ENCODE measurements at regions not wholly inside any gene's neighbourhood (a gene's known extent, or its start where the extent isn't known, plus 50 kb on each side); places are given as distances from the start of the nearest gene placed in this dataset.

GRCh38 chr3:72606005-72606800 lies 242.0 kb downstream of the SHQ1 start:
- Histone ChIP-seq H3K4me2 (ENCODE audit: low read depth, low read length, poor library complexity, severe bottlenecking) (no peak overlapping the region), H3K36me3 (ENCODE audit: low read length) (no peaks in the 10 kb centered on the region), H3K27me3 (ENCODE audit: low read length) (no peaks in the 10 kb centered on the region), H3K9me2 (replicated peaks; ENCODE audit: insufficient read depth, low read length) (no peaks in the 10 kb centered on the region), H2AFZ (ENCODE audit: low read depth, low read length, severe bottlenecking) (no peak overlapping the region), H3K27ac (ENCODE audit: low read depth, low read length) (no peak overlapping the region), H3F3A (ENCODE audit: insufficient read depth) (no peaks in the 10 kb centered on the region), H3K79me2 (ENCODE audit: insufficient read depth, low read length) (no peaks in the 10 kb centered on the region), H3K9me3 (ENCODE audit: insufficient read depth, low read length) (no peaks in the 10 kb centered on the region), H4K20me1 (ENCODE audit: low read depth, low read length) (no peaks in the 10 kb centered on the region), H3K9ac (ENCODE audit: low read length) (no peak overlapping the region), H3K4me3 (ENCODE audit: insufficient read depth, low read length, poor library complexity, severe bottlenecking) (no peak overlapping the region)
- TF ChIP-seq EZH2phosphoT487 (conservative IDR thresholded peaks at IDR 0.05; ENCODE audit: low read length) (no peak), CTCF (IDR thresholded peaks at IDR 0.05; ENCODE audit: insufficient read depth, low read length, poor library complexity, severe bottlenecking) (no peak)

DNA sequence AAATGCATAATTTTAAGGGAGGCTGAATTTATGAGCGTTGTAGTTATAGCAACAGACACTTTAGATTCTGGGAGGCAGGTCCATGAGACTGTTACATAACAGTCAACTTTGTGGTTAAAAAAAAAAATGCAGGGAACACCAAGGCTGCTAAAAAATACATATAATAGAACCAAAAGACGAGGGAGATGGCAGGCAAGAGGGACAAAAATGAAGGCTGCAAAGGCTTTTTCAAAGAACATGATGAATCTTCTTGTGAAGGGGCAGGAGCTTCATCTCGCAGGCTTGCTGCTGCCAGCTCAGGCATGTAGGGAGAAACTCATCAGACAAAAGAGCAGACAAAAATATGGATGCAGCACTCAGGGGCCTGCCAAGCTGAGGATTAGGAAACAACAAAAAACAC lies 243.9 kb downstream of the SHQ1 start:
- H3K79me2 ChIP-seq (ENCODE audit: insufficient read depth, low read length): no peaks in the 10 kb centered on the region
- no peaks in the 10 kb centered on the region for H4K20me1 ChIP-seq (ENCODE audit: low read depth, low read length)
- no peaks in the 10 kb centered on the region for H3F3A ChIP-seq (ENCODE audit: insufficient read depth)
- no peak overlapping the region for H3K4me3 ChIP-seq (ENCODE audit: insufficient read depth, low read length, poor library complexity, severe bottlenecking)
- H3K4me2 ChIP-seq (ENCODE audit: low read depth, low read length, poor library complexity, severe bottlenecking): no peak overlapping the region
- no peak for TF ChIP-seq EZH2phosphoT487 (conservative IDR thresholded peaks at IDR 0.05; ENCODE audit: low read length)
- TF ChIP-seq CTCF (IDR thresholded peaks at IDR 0.05; ENCODE audit: insufficient read depth, low read length, poor library complexity, severe bottlenecking): no peak
- H3K27me3 ChIP-seq (ENCODE audit: low read length): no peaks in the 10 kb centered on the region
- H3K9ac ChIP-seq (ENCODE audit: low read length): no peak overlapping the region
- H3K9me3 ChIP-seq (ENCODE audit: insufficient read depth, low read length): no peaks in the 10 kb centered on the region
- H3K36me3 ChIP-seq (ENCODE audit: low read length): no peaks in the 10 kb centered on the region
- no peak overlapping the region for H2AFZ ChIP-seq (ENCODE audit: low read depth, low read length, severe bottlenecking)
- H3K9me2 ChIP-seq (replicated peaks; ENCODE audit: insufficient read depth, low read length): no peaks in the 10 kb centered on the region
- no peak overlapping the region for H3K27ac ChIP-seq (ENCODE audit: low read depth, low read length)

DNA sequence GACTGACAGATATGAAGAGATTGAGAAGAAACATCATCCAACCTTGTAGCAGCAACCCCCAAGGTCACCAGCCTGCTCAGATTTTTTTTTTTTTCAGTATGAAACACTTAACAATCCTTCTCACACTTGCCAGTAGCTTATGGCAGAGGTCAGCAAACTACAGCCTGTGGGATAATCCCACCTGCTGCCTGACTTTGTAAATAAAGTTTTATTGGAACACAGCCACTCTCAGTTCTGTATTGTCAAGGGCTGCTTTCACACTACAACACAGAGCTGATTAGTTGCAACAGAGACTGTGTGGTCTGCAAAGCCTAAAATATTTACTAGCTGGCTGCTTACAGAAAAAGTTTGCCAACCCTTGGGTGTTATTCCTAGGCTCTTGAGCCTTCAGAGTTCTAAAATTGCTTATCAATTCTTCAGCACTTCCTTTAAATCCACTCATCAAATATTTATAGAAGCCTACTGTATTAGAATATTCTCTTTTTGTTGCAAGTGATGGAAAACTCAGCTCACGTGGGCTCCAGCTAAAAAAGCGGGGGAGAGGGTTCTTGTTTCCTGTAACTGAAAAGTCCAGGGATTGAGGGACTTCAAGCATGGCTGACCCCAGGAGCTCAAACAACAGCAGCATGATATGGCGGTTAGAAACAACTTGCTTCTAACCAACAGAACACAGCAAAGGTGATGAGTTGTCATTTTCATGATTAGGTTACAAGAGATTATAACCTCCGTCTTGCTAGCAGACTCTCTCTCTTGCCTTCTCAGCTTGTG lies 246.1 kb downstream of the SHQ1 start:
- no peak overlapping the region for H2AFZ ChIP-seq (ENCODE audit: low read depth, low read length, severe bottlenecking)
- no peak overlapping the region for H3K9ac ChIP-seq (ENCODE audit: low read length)
- H3K9me3 ChIP-seq (ENCODE audit: insufficient read depth, low read length): no peaks in the 10 kb centered on the region
- no peak overlapping the region for H3K4me2 ChIP-seq (ENCODE audit: low read depth, low read length, poor library complexity, severe bottlenecking)
- H3K9me2 ChIP-seq (replicated peaks; ENCODE audit: insufficient read depth, low read length): no peaks in the 10 kb centered on the region
- no peaks in the 10 kb centered on the region for H3F3A ChIP-seq (ENCODE audit: insufficient read depth)
- no peak overlapping the region for H3K4me3 ChIP-seq (ENCODE audit: insufficient read depth, low read length, poor library complexity, severe bottlenecking)
- no peaks in the 10 kb centered on the region for H3K79me2 ChIP-seq (ENCODE audit: insufficient read depth, low read length)
- TF ChIP-seq CTCF (IDR thresholded peaks at IDR 0.05; ENCODE audit: insufficient read depth, low read length, poor library complexity, severe bottlenecking) (no peak), EZH2phosphoT487 (conservative IDR thresholded peaks at IDR 0.05; ENCODE audit: low read length) (no peak)
- H4K20me1 ChIP-seq (ENCODE audit: low read depth, low read length): no peaks in the 10 kb centered on the region
- H3K36me3 ChIP-seq (ENCODE audit: low read length): no peaks in the 10 kb centered on the region
- H3K27me3 ChIP-seq (ENCODE audit: low read length): no peaks in the 10 kb centered on the region
- H3K27ac ChIP-seq (ENCODE audit: low read depth, low read length): no peak overlapping the region

All from SU-DHL-6 (cell line).